ENCODE measurements at regions not wholly inside any gene's neighbourhood (a gene's known extent, or its start where the extent isn't known, plus 50 kb on each side); places are given as distances from the start of the nearest gene placed in this dataset.
"Not testable (repeated sequence)": the region's sequence is repeated elsewhere in the genome, so short reads cannot be mapped to it uniquely, and the experiment has no call there.

DNA sequence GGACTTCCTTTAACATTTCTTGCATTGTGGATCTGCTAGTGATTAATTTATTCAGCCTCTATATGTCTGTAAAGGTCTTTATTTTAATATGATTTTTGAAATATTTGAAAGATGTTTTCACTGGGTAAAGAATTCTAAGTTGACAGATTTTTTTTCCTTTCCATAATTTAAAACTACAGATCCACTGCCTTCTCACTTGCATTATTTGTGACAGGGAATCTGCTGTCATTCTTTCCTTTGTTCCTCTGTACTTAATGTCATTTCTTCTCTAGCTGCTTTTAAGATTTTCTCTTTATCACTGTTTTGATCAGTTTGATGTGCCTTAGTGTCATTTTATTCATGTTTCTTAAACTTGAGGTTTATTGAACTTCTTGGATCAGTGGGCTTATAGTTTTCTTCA, 159.9 kb downstream of the CYB561 start (continued):
- TF ChIP-seq CBX3 (IDR thresholded peaks at IDR 0.05; ENCODE audit: borderline replicate concordance in 1 of 2, low read length in 2 of 2): peak in 1 of 2 experiments; percentile 92; a peak in 2 of 3 replicates
- no peak for TF ChIP-seq ZNF184 (CRISPR knock-in tag; IDR thresholded peaks at IDR 0.05)
- TF ChIP-seq, protein P1, sequence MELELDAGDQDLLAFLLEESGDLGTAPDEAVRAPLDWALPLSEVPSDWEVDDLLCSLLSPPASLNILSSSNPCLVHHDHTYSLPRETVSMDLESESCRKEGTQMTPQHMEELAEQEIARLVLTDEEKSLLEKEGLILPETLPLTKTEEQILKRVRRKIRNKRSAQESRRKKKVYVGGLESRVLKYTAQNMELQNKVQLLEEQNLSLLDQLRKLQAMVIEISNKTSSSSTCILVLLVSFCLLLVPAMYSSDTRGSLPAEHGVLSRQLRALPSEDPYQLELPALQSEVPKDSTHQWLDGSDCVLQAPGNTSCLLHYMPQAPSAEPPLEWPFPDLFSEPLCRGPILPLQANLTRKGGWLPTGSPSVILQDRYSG (tag; conservative IDR thresholded peaks at IDR 0.05; ENCODE audit: low read depth): no peak
- TF ChIP-seq SP1 (CRISPR knock-in tag; IDR thresholded peaks at IDR 0.05): no peak
- TF ChIP-seq ZKSCAN3 (CRISPR knock-in tag; IDR thresholded peaks at IDR 0.05): no peak
- no peak for TF ChIP-seq HDAC6 (IDR thresholded peaks at IDR 0.05; ENCODE audit: low read depth, low read length)
- TF ChIP-seq ZEB2 (IDR thresholded peaks at IDR 0.05): 0 out of 2 replicates have a peak, but pooled peaks have one; percentile 33
- TF ChIP-seq TRIM28 (IDR thresholded peaks at IDR 0.05): peak; percentile 92
- TF ChIP-seq, protein P2, sequence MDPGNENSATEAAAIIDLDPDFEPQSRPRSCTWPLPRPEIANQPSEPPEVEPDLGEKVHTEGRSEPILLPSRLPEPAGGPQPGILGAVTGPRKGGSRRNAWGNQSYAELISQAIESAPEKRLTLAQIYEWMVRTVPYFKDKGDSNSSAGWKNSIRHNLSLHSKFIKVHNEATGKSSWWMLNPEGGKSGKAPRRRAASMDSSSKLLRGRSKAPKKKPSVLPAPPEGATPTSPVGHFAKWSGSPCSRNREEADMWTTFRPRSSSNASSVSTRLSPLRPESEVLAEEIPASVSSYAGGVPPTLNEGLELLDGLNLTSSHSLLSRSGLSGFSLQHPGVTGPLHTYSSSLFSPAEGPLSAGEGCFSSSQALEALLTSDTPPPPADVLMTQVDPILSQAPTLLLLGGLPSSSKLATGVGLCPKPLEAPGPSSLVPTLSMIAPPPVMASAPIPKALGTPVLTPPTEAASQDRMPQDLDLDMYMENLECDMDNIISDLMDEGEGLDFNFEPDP (CRISPR knock-in tag; IDR thresholded peaks at IDR 0.05): no peak
- TF ChIP-seq ZNF354B (CRISPR knock-in tag; IDR thresholded peaks at IDR 0.05): no peak
- TF ChIP-seq KAT7 (CRISPR knock-in tag; IDR thresholded peaks at IDR 0.05; ENCODE audit: borderline replicate concordance): no peak

DNA sequence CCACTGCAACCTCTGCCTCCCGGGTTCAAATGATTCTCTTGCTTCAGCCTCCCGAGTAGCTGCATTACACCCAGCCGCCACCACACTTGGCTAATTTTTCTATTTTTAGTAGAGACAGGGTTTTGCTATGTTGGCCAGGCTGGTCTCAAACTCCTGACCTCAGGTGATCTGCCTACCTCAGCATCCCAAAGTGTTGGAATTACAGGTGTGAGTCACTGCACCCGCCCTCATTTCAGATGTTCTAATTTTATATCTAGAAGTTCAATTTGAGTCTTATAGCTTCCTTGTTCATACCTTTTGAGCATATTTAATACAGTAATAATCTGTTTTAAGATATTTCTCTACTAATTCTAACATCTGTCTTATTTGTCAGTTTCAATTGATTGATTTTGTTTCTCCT, 159.1 kb downstream of the CYB561 start:
- H3K9ac ChIP-seq (ENCODE audit: insufficient read depth in 1 of 2, low read depth in 2 of 2, low read length in 2 of 2); BruUV-seq (replicated peaks); intact Hi-C loops (cut with micrococcal nuclease); H3K36me3 ChIP-seq (ENCODE audit: control insufficient read depth, insufficient read depth, low read length); H4K20me1 ChIP-seq (replicated peaks; ENCODE audit: control insufficient read depth, insufficient read depth, low read length); H3K4me3 ChIP-seq; FAIRE-seq; H3K9me1 ChIP-seq (ENCODE audit: control insufficient read depth, insufficient read depth, low read length); H3K4me1 ChIP-seq (replicated peaks in 1 of 2; ENCODE audit: control insufficient read depth in 2 of 2, insufficient read depth in 2 of 2, low read length in 2 of 2); in situ Hi-C loops (cut with MboI); H3K79me2 ChIP-seq (ENCODE audit: control insufficient read depth, insufficient read depth, low read length); DNase-seq (ENCODE audit: extremely low read depth in 1 of 4, low spot score in 3 of 4); CTCF ChIA-PET (ENCODE audit: low intra/inter-chr PET ratio); H3K4me2 ChIP-seq (ENCODE audit: insufficient read depth, low read length); ATAC-seq; H3K27ac ChIP-seq (ENCODE audit: extremely low read depth, low read depth, low read length); H3K27me3 ChIP-seq (ENCODE audit: control insufficient read depth in 2 of 2, insufficient read depth in 2 of 2, low read length in 2 of 2); H3K9me3 ChIP-seq (replicated peaks; ENCODE audit: control insufficient read depth, insufficient read depth, low read depth, low read length); H2AFZ ChIP-seq (ENCODE audit: low read depth, low read length): not testable (repeated sequence)
- WGBS (ENCODE audit: insufficient coverage, low coverage, missing lambda C conversion rate): 28% methylated on average over 4 of the region's 4 CpGs
- POLR2A ChIA-PET: interaction anchor here (0.8 kb wide), 1 partner anchor 14 kb away, joined by 3 read pairs; no protein-coding TSS in a partner anchor
